Thyroid gland (tissue), 4 donors: ENCODE measurements at regions not wholly inside any gene's neighbourhood (a gene's known extent, or its start where the extent isn't known, plus 50 kb on each side); places are given as distances from the start of the nearest gene placed in this dataset.

Experiments used
- CTCF ChIP-seq, 6 experiments: fragments of 200-600 bp in 3 of 6; fragments of 450-650 bp in 3 of 6; sonication (generic) in 3 of 6; IDR thresholded peaks; one replicate each; pipeline ENCODE4 v1.5.1; 2016 to 2019; ENCODE audit warnings: antibody characterized with exemption in 6 of 6, mild to moderate bottlenecking in 2 of 6, inconsistent platforms in 1 of 6, moderate library complexity in 1 of 6
- POLR2A ChIP-seq, 2 donors: fragments of 450-650 bp; IDR thresholded peaks; one replicate each; pipeline ENCODE4 v1.6.1; 2017; ENCODE audit warnings: antibody characterized with exemption in 2 of 2, mild to moderate bottlenecking in 2 of 2, moderate library complexity in 1 of 2

GRCh38 chr1:73056826-73057225 is 774.5 kb upstream of the NEGR1 start:
- TF ChIP-seq POLR2A (IDR thresholded peaks at IDR 0.05) (no peak), CTCF (IDR thresholded peaks at IDR 0.05) (no peak)
